Lower lobe of right lung (tissue), 2 donors: ENCODE measurements at regions not wholly inside any gene's neighbourhood (a gene's known extent, or its start where the extent isn't known, plus 50 kb on each side); places are given as distances from the start of the nearest gene placed in this dataset.

ENCODE experiments used
- ATAC-seq, 2 donors: fragments of 200-7000 bp; cut with Tn5 transposase; one replicate each; pipeline ENCODE4 v1.9.1; 2020 to 2022; ENCODE audit warnings: mild to moderate bottlenecking in 2 of 2, moderate library complexity in 2 of 2
- DNase-seq: peaks from one replicate; pipeline ENCODE4 v3.0.0-alpha.2; 2020
- H3K27ac ChIP-seq: fragments of 200-600 bp; one replicate; pipeline ENCODE4 v1.8.0; 2022
- H3K27me3 ChIP-seq: fragments of 200-600 bp; one replicate; pipeline ENCODE4 v1.8.0; 2022; ENCODE audit warnings: low read depth
- H3K36me3 ChIP-seq: fragments of 200-600 bp; one replicate; pipeline ENCODE4 v1.8.0; 2022; ENCODE audit warnings: mild to moderate bottlenecking
- H3K4me1 ChIP-seq: fragments of 200-600 bp; one replicate; pipeline ENCODE4 v1.8.0; 2022
- H3K4me3 ChIP-seq: fragments of 200-600 bp; one replicate; pipeline ENCODE4 v1.8.0; 2022; ENCODE audit warnings: mild to moderate bottlenecking
- H3K9me3 ChIP-seq: fragments of 200-600 bp; one replicate; pipeline ENCODE4 v1.8.0; 2022
- CTCF ChIP-seq: fragments of 200-600 bp; IDR thresholded peaks from one replicate; pipeline ENCODE4 v1.8.0; 2022; ENCODE audit warnings: antibody characterized with exemption, mild to moderate bottlenecking
- intact Hi-C: fragments of 100-400 bp; cut with DNase I; formaldehyde crosslinking; loops from one replicate; pipeline ENCODE4 v1.11.0; 2022
- donor health status: DM: no; HTN: yes; CAD: no; lungs with severe emphysema.

DNA sequence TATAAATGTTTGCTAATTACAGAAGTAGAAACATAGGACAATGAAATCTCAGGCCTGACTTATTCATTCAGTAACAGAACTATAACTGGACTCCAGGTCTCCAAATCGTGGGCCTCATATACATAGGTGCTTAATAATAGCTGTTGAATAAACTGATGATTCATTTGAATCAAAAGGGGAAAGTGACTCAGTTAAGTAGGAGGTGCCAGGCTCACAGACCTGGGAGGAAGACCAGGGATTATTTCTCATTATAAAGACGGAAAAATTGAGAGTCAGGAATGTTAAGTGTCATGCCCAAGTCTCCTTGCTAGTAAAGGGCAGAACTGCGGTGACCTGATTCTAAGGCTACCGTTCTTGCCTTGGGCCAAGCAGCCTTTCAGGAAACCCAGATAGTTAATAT is 131.5 kb downstream of the HS3ST1 start:
- Histone ChIP-seq H3K36me3 (no peaks in the 10 kb centered on the region), H3K4me1 (no peaks in the 10 kb centered on the region), H3K27ac (no peak overlapping the region), H3K9me3 (no peaks in the 10 kb centered on the region), H3K27me3 (no peaks in the 10 kb centered on the region), H3K4me3 (no peak overlapping the region)
- ATAC-seq (no peak), DNase-seq (no peak)
- no peak for TF ChIP-seq CTCF
- intact Hi-C loops = no loop called here

DNA sequence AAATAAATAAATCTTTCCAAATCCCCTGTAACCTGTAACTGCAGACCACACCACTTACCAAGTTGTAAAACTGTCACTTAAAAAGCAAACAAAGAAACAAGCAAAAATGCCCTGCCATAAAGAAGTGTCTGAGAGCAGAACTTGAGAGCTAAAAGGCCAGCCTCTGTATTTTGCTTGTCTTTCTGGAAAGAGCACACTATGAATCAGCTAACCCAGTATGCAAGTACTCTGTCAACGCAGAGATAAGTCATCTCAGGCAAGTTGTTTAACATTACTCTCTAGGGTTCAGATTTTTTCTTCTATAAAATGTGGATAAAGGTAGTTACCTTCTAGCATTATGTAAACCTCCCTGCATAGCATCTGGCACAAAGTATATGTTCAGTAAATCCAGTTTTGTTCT is 134.8 kb downstream of the HS3ST1 start:
- Histone ChIP-seq H3K4me3 (no peak overlapping the region), H3K27me3 (no peaks in the 10 kb centered on the region), H3K4me1 (no peaks in the 10 kb centered on the region), H3K36me3 (no peaks in the 10 kb centered on the region), H3K9me3 (no peaks in the 10 kb centered on the region), H3K27ac (no peak overlapping the region)
- intact Hi-C loops = no loop called here
- TF ChIP-seq CTCF = no peak
- no peak for DNase-seq
- ATAC-seq = no peak

GRCh38 chr4:11287055-11287454 is 141.6 kb downstream of the HS3ST1 start:
- Histone ChIP-seq H3K4me1 (no peaks in the 10 kb centered on the region), H3K36me3 (no peaks in the 10 kb centered on the region), H3K27me3 (no peaks in the 10 kb centered on the region), H3K4me3 (no peak overlapping the region), H3K27ac (no peak overlapping the region), H3K9me3 (no peaks in the 10 kb centered on the region)
- ATAC-seq (no peak), DNase-seq (no peak)
- TF ChIP-seq CTCF = no peak
- intact Hi-C loops = no loop called here

DNA sequence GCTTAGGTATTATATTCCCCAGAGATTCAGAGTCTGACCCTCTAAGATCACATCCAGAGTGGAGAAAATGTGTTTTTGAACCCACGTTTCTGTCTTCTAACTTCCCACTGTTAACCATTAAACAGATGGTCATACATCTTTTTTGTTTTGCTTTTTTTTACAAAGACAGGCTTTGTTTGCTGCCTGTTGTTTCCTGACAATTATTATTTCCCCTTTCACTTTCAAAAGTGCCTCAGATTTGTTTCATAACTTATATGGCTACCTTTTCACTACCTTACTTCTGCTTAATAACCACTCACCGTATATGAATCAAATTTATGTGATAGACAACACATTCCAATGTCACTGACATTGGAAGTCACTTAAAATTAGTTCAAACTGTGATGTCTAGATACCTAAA is 142.2 kb downstream of the HS3ST1 start:
- no peak for ATAC-seq
- no peak for DNase-seq
- H3K27ac ChIP-seq = no peak overlapping the region
- H3K9me3 ChIP-seq = no peaks in the 10 kb centered on the region
- H3K36me3 ChIP-seq = no peaks in the 10 kb centered on the region
- intact Hi-C loops = no loop called here
- H3K4me3 ChIP-seq = no peak overlapping the region
- no peaks in the 10 kb centered on the region for H3K4me1 ChIP-seq
- no peak for TF ChIP-seq CTCF
- H3K27me3 ChIP-seq = no peaks in the 10 kb centered on the region

GRCh38 chr4:11281720-11282119 is 147.0 kb downstream of the HS3ST1 start:
- H3K27ac ChIP-seq = no peak overlapping the region
- no peak for TF ChIP-seq CTCF
- H3K9me3 ChIP-seq = no peaks in the 10 kb centered on the region
- no peak for ATAC-seq
- intact Hi-C loops = no loop called here
- H3K27me3 ChIP-seq = no peaks in the 10 kb centered on the region
- H3K36me3 ChIP-seq = no peaks in the 10 kb centered on the region
- H3K4me3 ChIP-seq = no peak overlapping the region
- no peak for DNase-seq
- H3K4me1 ChIP-seq = no peaks in the 10 kb centered on the region

GRCh38 chr4:11271263-11271662 is 157.4 kb downstream of the HS3ST1 start:
- DNase-seq (no peak), ATAC-seq (no peak)
- intact Hi-C loops = no loop called here
- Histone ChIP-seq H3K9me3 (no peaks in the 10 kb centered on the region), H3K4me1 (no peaks in the 10 kb centered on the region), H3K27me3 (no peaks in the 10 kb centered on the region), H3K27ac (no peak overlapping the region), H3K36me3 (no peaks in the 10 kb centered on the region), H3K4me3 (no peak overlapping the region)
- TF ChIP-seq CTCF = no peak
